ENCODE measurements at regions not wholly inside any gene's neighbourhood (a gene's known extent, or its start where the extent isn't known, plus 50 kb on each side); places are given as distances from the start of the nearest gene placed in this dataset.
"Not testable (repeated sequence)": the region's sequence is repeated elsewhere in the genome, so short reads cannot be mapped to it uniquely, and the experiment has no call there.

DNA sequence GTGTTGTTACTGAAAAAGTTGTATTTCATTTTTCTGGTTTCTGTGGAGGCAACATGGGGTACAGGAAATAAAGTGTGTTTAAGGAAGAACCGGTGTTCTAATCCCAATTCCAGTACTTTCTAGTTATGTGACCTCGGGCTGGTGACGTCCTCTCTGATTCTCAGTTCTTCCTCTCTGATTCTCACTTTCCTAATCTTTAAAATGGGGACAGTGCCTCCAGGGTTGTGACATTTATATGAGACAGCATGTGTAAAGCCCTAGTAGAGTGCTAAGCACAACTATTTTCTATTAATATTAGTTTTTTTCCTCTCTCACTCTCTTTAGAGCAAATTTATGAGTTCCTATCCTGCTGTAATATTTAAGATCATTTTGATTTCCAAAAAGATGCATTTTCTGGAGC lies 50.9 kb upstream of the PTPDC1 start:
- DNase-seq, result no peak

DNA sequence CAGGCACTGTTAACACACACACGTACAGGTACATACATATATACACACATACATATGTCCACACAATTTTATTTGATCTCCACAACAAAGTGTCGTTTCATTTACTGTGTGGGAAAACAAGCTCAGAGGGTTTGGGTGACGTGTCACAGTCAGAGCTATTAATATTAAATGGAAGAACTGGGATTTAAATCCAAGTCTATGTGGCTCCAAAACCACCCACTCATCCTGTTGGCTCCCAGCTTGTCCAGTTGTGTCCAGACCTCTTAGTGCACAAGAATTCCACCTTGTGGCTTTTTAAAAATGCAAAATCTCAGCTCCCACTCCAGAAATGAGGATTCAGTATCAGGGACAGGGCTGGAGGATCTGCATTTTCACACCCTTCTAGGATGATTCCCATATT lies 52.3 kb upstream of the PTPDC1 start:
- DNase-seq, result no peak

DNA sequence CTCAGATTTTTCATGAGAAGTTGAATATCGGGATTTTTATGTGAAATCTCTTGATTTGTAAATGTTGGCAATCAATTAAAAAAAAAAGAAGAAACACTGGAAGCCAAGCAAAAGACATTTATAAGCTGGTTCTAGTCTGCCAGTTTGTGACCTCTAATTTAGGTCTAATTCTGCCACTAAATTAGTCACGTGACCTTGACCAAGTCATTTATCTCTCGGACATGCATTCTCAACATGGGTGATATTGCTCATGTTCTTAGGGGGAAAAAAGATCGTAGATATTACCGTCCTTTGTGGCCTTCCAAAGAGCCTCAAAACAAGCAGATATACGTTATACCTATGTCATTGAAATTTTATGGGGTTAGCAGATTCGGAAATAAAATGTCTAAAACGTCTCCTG lies 52.9 kb upstream of the PTPDC1 start:
- DNase-seq, result no peak

DNA sequence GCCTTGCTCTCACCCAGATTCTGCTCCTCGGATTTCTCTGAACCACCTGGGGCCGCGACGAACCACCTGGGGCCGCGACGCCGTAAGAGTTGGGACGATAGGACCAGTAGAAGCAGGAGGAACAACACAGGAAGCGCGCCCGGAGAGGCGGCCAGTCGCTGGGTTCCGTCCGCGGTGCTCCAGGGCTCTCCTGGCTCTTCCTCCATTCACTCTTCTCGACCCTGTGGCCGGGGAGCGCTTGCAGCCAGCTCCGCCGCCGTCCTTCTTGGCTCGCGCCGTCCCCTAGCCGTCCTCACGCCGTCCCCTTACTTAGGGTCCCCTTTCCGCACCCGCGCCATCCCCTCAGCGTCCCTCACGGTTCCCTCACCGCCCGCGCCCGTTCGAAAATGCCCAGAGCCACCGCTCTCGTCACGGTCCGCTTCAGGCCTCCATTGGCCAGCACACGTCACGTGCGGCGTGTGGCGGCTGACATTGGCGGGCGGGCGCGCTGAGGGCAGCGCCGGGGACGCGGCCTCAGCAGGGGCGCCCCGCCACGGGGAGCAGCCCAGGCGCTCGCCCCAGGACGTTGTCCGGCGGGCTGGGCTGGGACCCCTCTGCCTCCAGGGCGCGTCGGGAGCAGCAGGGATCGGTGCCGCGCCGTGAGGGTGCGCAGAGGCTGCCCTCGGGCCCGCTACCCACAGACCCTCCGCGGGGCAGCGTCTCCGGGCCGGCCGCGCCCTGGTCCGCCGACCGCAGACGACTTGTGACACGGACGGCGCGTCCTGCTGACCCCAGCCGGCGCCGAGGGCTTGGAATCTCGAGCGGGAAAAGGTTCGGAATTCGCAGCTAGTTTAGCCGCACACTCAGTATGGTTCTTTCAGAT lies 53.7 kb upstream of the PTPDC1 start:
- DNase-seq, result peak; percentile 36

DNA sequence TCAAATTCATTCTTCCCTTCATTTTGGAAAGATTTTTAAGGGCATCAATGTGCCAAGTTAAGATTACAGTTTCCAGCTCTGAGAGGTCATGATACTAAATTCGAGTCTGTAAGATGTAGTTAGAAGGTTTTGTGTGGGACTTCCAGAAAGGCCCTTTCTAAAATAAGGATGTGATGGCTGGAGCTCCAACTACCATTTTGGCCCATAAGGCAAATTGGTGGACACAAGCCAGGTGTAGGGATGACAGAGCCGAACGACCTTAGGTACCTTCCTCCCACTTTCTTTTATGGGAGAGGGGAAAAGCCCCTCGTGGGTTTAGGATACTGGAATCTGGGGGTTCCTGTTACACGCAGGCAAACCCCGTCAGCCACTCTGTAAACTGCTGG lies 54.3 kb upstream of the PTPDC1 start:
- no peak for DNase-seq

DNA sequence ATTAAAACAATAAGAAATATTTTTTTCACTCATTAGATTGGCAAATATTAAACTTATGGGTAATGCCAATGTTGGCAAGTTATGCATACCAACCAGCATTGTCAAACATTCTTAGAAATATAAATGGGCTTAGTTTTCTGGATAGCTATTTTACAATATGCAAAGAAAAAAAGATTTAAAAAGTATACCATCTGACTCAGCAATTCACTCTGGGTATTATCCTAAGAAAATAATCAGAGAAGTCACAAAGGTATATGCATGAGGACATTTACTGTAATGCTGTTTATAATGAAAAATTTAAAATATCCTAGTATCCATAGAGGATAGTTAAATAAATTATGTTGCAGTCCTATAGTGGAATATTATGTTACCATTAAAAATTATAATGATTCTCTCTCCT lies 57.4 kb upstream of the PTPDC1 start:
- no peak for DNase-seq

DNA sequence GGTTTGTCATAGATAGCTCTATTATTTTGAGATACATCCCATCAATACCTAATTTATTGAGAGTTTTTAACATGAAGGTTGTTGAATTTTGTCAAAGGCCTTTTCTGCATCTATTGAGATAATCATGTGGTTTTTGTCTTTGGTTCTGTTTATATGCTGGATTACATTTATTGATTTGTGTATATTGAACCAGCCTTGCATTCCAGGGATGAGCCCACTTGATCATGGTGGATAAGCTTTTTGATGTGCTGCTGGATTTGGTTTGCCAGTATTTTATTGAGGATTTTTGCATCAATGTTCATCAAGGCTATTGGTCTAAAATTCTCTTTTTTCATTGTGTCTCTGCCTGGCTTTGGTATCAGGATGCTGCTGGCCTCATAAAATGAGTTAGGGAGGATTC lies 61.8 kb upstream of the PTPDC1 start:
- DNase-seq, result not testable (repeated sequence)

DNA sequence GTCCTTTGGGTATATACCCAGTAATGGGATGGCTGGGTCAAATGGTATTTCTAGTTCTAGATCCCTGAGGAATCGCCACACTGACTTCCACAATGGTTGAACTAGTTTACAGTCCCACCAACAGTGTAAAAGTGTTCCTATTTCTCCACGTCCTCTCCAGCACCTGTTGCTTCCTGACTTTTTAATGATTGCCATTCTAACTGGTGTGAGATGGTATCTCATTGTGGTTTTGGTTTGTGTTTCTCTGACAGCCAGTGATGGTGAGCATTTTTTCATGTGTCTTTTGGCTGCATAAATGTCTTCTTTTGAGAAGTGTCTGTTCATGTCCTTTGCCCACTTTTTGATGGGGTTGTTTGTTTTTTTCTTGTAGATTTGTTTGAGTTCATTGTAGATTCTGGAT lies 63.4 kb upstream of the PTPDC1 start:
- not testable (repeated sequence) for DNase-seq

DNA sequence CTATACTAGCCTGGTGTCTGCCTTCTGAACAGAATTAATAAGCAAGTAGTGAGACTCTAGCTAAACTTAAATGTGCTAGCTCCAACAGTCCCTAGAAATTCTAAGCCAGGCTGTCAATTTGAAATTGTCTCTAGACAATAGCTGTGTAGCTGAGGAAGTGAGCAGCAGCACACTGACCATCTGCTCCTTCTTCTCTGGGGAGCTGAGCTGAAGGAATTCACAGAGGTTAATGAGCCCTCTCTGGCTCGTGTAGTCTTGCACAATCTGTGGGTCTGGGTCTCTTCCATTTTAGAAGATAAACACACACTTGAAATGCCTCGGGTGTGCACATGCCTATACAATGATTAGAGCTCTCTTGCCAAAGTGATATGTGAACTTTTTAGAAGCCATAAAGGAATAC lies 63.5 kb upstream of the BARX1 start:
- peak; percentile 10 for DNase-seq

DNA sequence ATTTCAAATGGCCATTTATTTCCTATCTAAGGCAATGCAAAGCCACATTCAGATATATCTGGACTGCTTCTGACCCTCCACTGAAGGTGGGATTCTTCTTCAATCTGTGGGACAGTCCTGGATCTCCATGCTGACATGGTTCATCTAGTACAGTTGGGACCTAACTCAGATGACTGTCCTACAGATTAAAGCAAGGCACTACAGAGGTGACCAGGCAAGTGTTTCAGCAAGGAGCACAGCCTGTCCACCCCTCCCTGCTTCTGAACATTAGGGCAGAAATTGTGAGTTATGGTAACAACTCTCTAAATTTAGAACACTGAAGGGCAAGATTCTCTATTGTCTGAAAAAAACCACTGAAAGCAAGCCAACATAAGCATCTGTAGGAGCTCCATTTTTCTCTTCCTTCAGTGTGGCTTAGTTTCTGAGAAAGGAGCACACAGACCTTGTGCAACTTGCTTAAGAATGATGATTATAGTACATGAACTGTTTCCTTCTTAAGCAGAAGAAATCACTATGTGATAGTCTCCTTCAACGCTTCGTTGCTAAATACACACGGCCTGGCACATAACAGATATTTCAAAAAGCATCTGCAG lies 62.9 kb upstream of the BARX1 start:
- DNase-seq, result no peak

DNA sequence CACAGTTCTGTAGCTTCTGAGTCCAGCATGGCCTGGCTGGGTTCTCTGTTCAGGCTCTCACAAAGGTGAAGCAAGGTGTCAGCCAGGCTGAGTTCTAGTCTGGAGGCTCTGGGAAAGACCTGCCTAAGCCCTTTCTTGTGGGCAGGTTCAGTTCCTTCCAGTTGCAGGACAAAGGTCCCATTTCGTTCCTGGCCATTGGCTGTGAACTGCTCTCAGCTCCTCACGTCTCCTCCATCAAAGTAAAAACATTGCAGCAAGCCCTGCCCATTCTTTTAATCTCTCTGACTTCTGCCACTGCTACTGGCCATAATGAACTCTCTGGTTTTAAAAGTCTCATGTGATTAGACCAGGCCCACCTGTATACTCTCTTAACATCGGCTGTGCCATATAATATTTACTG lies 61.6 kb upstream of the BARX1 start:
- no peak for DNase-seq

DNA sequence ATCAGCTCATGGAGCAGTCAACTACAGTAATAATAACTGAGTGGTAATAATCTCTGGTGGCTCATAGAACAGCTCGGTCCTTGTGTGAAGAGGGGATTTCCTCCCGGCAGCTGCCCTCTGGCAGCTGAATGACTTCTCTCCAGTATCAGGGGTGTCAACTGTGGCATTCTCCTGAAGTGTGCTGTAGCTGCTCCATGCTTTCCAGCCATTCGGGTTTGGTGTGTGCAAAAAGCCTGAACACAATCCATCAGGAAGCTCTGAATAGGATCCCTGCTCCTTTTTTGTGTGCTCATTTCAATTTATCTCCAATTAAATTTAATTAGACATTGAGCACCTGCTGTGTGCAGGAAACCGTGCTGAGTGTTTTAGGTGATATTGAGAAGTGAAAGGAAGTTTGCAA lies 59.8 kb upstream of the BARX1 start:
- no peak for DNase-seq

DNA sequence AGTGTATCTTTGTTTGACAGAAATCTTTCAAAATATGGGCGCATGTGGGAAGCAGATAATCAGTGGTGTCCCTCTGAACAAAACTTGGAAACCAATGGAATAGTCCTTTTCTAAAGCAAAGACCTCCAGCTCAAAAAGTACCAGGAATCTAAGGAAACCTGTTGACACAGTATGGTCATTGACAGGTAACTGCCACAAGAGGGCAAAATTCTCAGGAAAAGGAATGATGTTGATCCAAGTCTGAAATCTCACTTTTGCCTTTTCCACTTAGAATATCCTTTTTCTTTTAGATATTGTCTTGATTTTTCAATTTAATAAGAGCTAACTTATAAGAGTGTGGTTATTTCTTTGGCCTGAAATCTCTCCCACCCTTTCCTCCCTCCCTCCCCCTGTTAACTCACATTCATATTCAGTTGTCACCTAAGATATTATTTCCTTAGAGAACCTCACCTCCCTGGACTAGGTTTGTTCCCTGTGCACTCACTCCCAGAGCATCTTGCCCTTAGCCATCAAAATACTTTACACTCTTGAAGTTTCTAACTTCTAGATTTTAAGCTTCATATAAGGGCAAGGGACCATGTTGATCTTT lies 59.0 kb upstream of the BARX1 start:
- DNase-seq, result no peak

DNA sequence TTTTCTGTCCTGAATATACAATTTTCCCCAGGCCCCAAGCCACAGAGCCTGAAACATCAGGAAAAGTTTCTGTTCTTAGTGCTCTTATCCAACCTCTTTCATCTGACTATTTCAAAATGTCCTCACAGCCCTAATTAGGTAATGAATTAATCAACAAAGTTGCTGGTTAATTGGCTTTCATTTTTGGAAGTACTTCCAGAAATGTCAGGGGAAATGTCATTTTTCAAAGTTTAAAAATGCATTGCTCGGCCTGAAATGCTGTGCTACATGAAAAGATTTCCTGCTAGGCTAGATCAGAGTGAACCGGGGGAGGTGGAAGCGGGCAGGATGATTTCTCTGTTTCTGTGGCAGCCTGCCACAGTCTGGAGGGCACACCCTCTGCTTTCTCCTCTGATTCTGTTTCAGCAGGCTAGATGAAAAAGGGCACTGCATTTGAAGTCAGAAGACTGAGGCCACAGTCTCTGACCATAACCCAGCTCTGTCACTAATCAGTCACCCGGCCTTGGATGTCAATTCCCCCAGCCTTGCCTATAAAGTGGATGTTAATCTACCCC lies 55.9 kb upstream of the BARX1 start:
- DNase-seq, result no peak

DNA sequence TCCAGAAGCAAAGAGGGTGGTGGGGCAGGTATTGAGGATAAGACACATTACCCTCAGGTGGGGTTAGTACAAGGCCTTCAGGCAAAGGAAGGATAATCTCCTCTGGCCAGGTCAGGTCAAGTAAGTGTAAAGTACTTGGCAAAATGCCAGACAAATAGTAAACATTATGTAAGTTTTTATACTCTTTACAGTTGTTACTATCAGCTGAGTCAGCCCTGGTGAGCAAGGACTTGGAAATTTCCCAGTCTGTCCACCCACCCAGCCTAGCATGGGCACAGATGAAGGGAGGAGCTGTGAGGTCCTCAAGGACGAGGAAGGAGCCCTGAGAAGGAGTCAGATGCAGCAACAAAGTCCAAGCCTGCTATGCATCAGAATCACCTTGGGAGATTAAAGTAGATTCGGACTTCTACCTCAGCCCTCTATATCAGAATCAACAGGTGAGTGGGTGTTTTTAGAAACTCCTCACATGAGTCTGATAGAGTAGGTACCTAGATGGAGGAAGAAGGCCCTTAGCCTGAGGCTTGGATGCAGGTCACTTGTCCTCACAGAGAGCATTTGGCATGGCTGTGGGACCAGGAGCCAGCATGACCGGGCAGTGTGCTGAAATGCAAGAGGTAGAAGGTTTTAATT lies 50.2 kb upstream of the BARX1 start:
- DNase-seq, result no peak

Data from NCI-H446 treated with DMSO at 0.1 percent for 48 hours (cell line).